ENCODE measurements at regions not wholly inside any gene's neighbourhood (a gene's known extent, or its start where the extent isn't known, plus 50 kb on each side); places are given as distances from the start of the nearest gene placed in this dataset.
"Not testable (repeated sequence)": the region's sequence is repeated elsewhere in the genome, so short reads cannot be mapped to it uniquely, and the experiment has no call there.

- TF ChIP-seq GABPA (IDR thresholded peaks at IDR 0.05; ENCODE audit: low read depth); CTCF (IDR thresholded peaks at IDR 0.05; ENCODE audit: insufficient read depth, low read length): not testable (repeated sequence)
Observed at GRCh38 chr7:65469919-65470558, 96.4 kb downstream of the ZNF92 start.

Data from HL-60 (cell line).